Osteoblast (primary cell): ENCODE measurements at regions not wholly inside any gene's neighbourhood (a gene's known extent, or its start where the extent isn't known, plus 50 kb on each side); places are given as distances from the start of the nearest gene placed in this dataset.

ENCODE experiments used
- DNase-seq: peaks from one replicate; pipeline ENCODE4 v3.0.0; 2011; ENCODE audit warnings: low spot score, mixed read lengths; ENCODE audit not compliant: insufficient read length; ENCODE audit errors: missing footprints
- H2AFZ ChIP-seq: 2 replicates; pipeline ENCODE4 v1.6.0; 2011; ENCODE audit warnings: mild to moderate bottlenecking, low read length
- H3K27ac ChIP-seq: 2 replicates; pipeline ENCODE4 v1.5.1; 2011; ENCODE audit warnings: mild to moderate bottlenecking, low read depth, low read length, moderate library complexity
- H3K27me3 ChIP-seq: 2 replicates; pipeline ENCODE4 v1.6.0; 2012; ENCODE audit warnings: mild to moderate bottlenecking, control low read depth, inconsistent platforms, low read length, moderate library complexity; ENCODE audit not compliant: insufficient read depth
- H3K36me3 ChIP-seq: 2 replicates; pipeline ENCODE4 v1.5.1; 2011; ENCODE audit warnings: mild to moderate bottlenecking, low read length, control low read depth, moderate library complexity; ENCODE audit not compliant: insufficient read depth
- H3K4me1 ChIP-seq: 2 replicates; pipeline ENCODE4 v1.5.1; 2011; ENCODE audit warnings: mild to moderate bottlenecking, low read length, control low read depth, moderate library complexity; ENCODE audit not compliant: insufficient read depth
- H3K4me2 ChIP-seq: 2 replicates; pipeline ENCODE4 v1.6.0; 2011; ENCODE audit warnings: mild to moderate bottlenecking, low read length; ENCODE audit not compliant: insufficient read depth
- H3K4me3 ChIP-seq: fragments of 200-600 bp; sonication (generic); 3 replicates; pipeline ENCODE4 v1.5.1; 2012; ENCODE audit warnings: mild to moderate bottlenecking, low read length, inconsistent platforms; ENCODE audit not compliant: insufficient read depth
- H3K79me2 ChIP-seq: 2 replicates; pipeline ENCODE4 v1.6.0; 2012; ENCODE audit warnings: mild to moderate bottlenecking, low read length, control low read depth, inconsistent platforms; ENCODE audit not compliant: insufficient read depth
- H3K9me3 ChIP-seq: 2 replicates; pipeline ENCODE4 v1.5.1; 2011; ENCODE audit warnings: low read depth, low read length, control low read depth
- H4K20me1 ChIP-seq: 2 replicates; pipeline ENCODE4 v1.6.0; 2012; ENCODE audit warnings: mild to moderate bottlenecking, low read length, control low read depth; ENCODE audit not compliant: insufficient read depth
- CTCF ChIP-seq: IDR thresholded peaks from 2 replicates; pipeline ENCODE4 v1.5.1; 2011; ENCODE audit warnings: mild to moderate bottlenecking, low read depth, low read length, moderate library complexity; ENCODE audit errors: extremely low read depth

GRCh38 chr3:194038960-194039359, 97.0 kb upstream of the HES1 start:
- no peak for TF ChIP-seq CTCF
- no peaks in the 10 kb centered on the region for H4K20me1 ChIP-seq
- no peak overlapping the region for H3K4me3 ChIP-seq
- no peaks in the 10 kb centered on the region for H3K36me3 ChIP-seq
- H3K27ac ChIP-seq, result no peak overlapping the region
- H3K4me1 ChIP-seq, result peaks cover 16% of the 10 kb centered on the region
- no peak for DNase-seq
- no peak overlapping the region for H3K4me2 ChIP-seq
- peaks cover 7% of the 10 kb centered on the region for H3K27me3 ChIP-seq
- no peaks in the 10 kb centered on the region for H3K79me2 ChIP-seq
- H2AFZ ChIP-seq, result no peak overlapping the region
- no peaks in the 10 kb centered on the region for H3K9me3 ChIP-seq

DNA sequence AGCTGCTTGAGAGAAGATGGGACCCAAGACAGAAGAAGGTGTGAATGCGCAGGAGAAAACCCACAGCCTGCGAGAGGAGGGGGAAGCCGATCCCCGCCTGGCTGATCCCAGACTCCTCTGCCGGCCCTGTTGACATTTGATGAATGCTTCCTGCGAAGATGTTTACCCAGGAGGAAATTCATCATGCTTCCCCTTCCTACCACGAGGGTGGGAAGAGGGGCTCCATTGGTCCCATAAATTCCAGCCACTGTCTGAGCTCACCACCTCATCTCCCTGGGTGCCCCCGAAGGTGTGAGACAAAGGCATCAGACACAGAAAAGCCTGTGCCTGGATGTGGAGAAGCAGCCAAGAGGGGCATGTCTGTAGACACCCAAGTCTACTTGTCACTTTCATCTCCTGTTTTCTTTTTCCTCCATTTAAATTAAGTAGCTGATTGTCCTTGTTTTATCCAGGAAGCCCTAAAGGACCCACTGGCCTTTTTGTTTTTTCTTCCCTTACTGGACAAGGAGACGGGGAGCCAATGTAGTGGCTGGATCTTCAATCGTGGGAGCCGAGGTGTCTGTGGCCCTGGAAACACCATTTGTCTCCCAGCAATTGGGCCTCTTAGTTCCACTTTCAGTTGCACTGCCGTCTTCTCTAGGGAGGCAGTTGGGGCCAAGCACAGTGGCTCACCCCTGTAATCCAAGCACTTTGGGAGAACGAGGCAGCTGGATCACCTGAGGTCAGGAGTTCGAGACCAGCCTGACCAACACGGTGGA, 95.3 kb upstream of the HES1 start:
- no peaks in the 10 kb centered on the region for H3K79me2 ChIP-seq
- H3K4me1 ChIP-seq, result peaks cover 16% of the 10 kb centered on the region
- no peak for TF ChIP-seq CTCF
- no peak overlapping the region for H2AFZ ChIP-seq
- H3K9me3 ChIP-seq, result no peaks in the 10 kb centered on the region
- no peak overlapping the region for H3K4me2 ChIP-seq
- H3K36me3 ChIP-seq, result no peaks in the 10 kb centered on the region
- H3K27ac ChIP-seq, result no peak overlapping the region
- DNase-seq, result no peak
- peaks cover 6% of the 10 kb centered on the region for H3K27me3 ChIP-seq
- H4K20me1 ChIP-seq, result no peaks in the 10 kb centered on the region
- no peak overlapping the region for H3K4me3 ChIP-seq

DNA sequence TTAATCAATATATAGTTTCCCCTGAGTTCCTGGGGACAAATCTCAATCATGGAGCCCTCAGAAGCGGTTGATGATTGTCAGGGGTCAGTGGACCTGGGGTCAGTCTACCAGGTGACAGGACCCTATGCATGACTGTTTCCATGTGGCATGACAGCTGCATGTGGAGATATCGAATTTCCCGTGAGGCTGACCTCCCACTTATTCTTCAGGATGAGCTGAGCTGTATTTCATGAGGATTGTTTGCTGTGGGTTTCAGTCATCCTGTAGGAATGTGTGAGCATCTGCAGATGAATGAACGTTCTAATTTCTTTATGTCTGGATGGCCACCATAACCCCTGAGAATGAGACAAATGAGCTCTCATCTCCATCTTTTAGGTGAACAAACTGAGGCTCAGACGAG, 93.0 kb upstream of the HES1 start:
- Histone ChIP-seq H3K9me3 (no peaks in the 10 kb centered on the region), H3K36me3 (no peaks in the 10 kb centered on the region), H3K4me2 (peak overlapping the region; percentile 9), H3K4me3 (no peak overlapping the region), H3K27ac (peak overlapping the region; percentile 59), H4K20me1 (no peaks in the 10 kb centered on the region), H3K4me1 (peaks cover 16% of the 10 kb centered on the region), H2AFZ (no peak overlapping the region), H3K27me3 (peaks cover 6% of the 10 kb centered on the region), H3K79me2 (no peaks in the 10 kb centered on the region)
- no peak for DNase-seq
- TF ChIP-seq CTCF, result no peak

DNA sequence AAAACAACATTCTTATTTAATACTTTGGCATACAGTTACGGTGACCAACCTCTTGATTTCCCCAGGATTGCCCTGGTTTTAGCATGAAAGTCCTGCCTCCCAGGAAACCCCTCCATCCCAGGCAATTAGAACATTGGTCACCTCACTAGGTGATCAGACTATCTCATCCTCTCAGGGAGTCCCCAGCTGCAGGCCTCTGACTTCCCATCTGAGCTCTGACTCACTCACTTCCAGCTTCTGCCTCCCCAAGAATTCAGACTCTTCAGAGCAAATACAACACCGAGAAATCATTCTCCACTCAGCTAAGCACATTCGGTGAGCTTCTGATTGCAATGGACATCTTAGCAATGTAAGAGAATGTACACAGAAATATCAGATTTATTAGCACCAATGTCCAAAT, 92.4 kb upstream of the HES1 start:
- no peak for DNase-seq
- Histone ChIP-seq H3K27ac (peak overlapping the region; percentile 59), H4K20me1 (no peaks in the 10 kb centered on the region), H3K4me1 (peaks cover 16% of the 10 kb centered on the region), H3K4me2 (peak overlapping the region; percentile 9), H2AFZ (no peak overlapping the region), H3K4me3 (no peak overlapping the region), H3K9me3 (no peaks in the 10 kb centered on the region), H3K79me2 (no peaks in the 10 kb centered on the region), H3K36me3 (no peaks in the 10 kb centered on the region), H3K27me3 (peaks cover 6% of the 10 kb centered on the region)
- no peak for TF ChIP-seq CTCF
